IMR-90 (cell line): ENCODE measurements at regions not wholly inside any gene's neighbourhood (a gene's known extent, or its start where the extent isn't known, plus 50 kb on each side); places are given as distances from the start of the nearest gene placed in this dataset.

Source experiments
- ATAC-seq: fragments of 200-7000 bp; cut with Tn5 transposase; 2 replicates; pipeline ENCODE4 v1.9.1; 2020; ENCODE audit warnings: low read depth, mild to moderate bottlenecking, moderate library complexity
- BruUV-seq: library from RNA; stranded (reverse); fragments of 400-500 nt; replicated peaks from 2 replicates; lab custom pipeline; 2021; lab: Mats Ljungman, UMichigan
- CTCF ChIA-PET: fragments of 300-600 bp; formaldehyde crosslinking; extraction: SDS; loops from one replicate; lab custom pipeline; 2021; ENCODE audit warnings: antibody characterized with exemption; lab: Yijun Ruan, JAX
- POLR2A ChIA-PET: fragments of 300-600 bp; sonication (Branson Sonifier 250); formaldehyde crosslinking; loops from one replicate; lab custom pipeline; 2022; ENCODE audit warnings: antibody characterized with exemption; ENCODE audit not compliant: unreplicated experiment; lab: Charles Lee
- DNase-seq: peaks from one replicate; pipeline ENCODE4 v3.0.0; 2013
- H2AFZ ChIP-seq: replicated peaks from 2 replicates; pipeline ENCODE3; 2013; ENCODE audit warnings: low read length, mild to moderate bottlenecking; ENCODE audit not compliant: poor library complexity
- H2AK5ac ChIP-seq: 2 replicates; pipeline ENCODE4 v1.6.1; 2013; ENCODE audit warnings: low read depth, low read length, inconsistent platforms
- H2AK9ac ChIP-seq: replicated peaks from 2 replicates; pipeline ENCODE3; 2013; ENCODE audit warnings: mild to moderate bottlenecking, low read depth, low read length, moderate library complexity; ENCODE audit not compliant: poor library complexity
- H2BK120ac ChIP-seq: 2 replicates; pipeline ENCODE4 v1.6.1; 2013; ENCODE audit warnings: low read depth, low read length, inconsistent platforms
- H2BK15ac ChIP-seq: 3 replicates; pipeline ENCODE4 v1.6.1; 2013; ENCODE audit warnings: low read depth, low read length, inconsistent platforms
- H2BK20ac ChIP-seq: 2 replicates; pipeline ENCODE4 v1.6.1; 2013; ENCODE audit warnings: low read depth, mild to moderate bottlenecking, inconsistent platforms, low read length, moderate library complexity
- H2BK5ac ChIP-seq: 2 replicates; pipeline ENCODE4 v1.6.1; 2013; ENCODE audit warnings: mild to moderate bottlenecking, low read depth, low read length, inconsistent platforms; ENCODE audit not compliant: poor library complexity, severe bottlenecking
- H3K14ac ChIP-seq: replicated peaks from 2 replicates; pipeline ENCODE4 v1.6.1; 2013; ENCODE audit warnings: low read depth, low read length, inconsistent platforms
- H3K18ac ChIP-seq: 2 replicates; pipeline ENCODE4 v1.6.1; 2013; ENCODE audit warnings: low read depth, low read length, control low read depth
- H3K23ac ChIP-seq: 2 replicates; pipeline ENCODE4 v1.6.1; 2013; ENCODE audit warnings: low read depth, low read length, inconsistent platforms
- H3K27ac ChIP-seq: 2 replicates; pipeline ENCODE4 v1.5.1; 2013; ENCODE audit warnings: mild to moderate bottlenecking, control low read depth, low read length; ENCODE audit not compliant: insufficient read depth
- H3K27me3 ChIP-seq: 2 replicates; pipeline ENCODE4 v1.6.1; 2013; ENCODE audit warnings: low read length; ENCODE audit not compliant: control insufficient read depth, insufficient read depth
- H3K36me3 ChIP-seq: 2 replicates; pipeline ENCODE4 v1.6.1; 2013; ENCODE audit warnings: low read length, mixed read lengths; ENCODE audit not compliant: control insufficient read depth, insufficient read depth
- H3K4ac ChIP-seq: 2 replicates; pipeline ENCODE4 v1.6.1; 2013; ENCODE audit warnings: low read depth, low read length, inconsistent platforms
- H3K4me1 ChIP-seq: 2 replicates; pipeline ENCODE4 v1.6.1; 2013; ENCODE audit warnings: low read length, mixed read lengths; ENCODE audit not compliant: control insufficient read depth, insufficient read depth
- H3K4me2 ChIP-seq: 2 replicates; pipeline ENCODE4 v1.6.1; 2013; ENCODE audit warnings: low read depth, mild to moderate bottlenecking, control low read depth, low read length, moderate library complexity
- H3K4me3 ChIP-seq: 2 replicates; pipeline ENCODE4 v1.5.1; 2013; ENCODE audit warnings: low read depth, mild to moderate bottlenecking, control low read depth, low read length, moderate library complexity; ENCODE audit not compliant: insufficient read depth
- H3K56ac ChIP-seq: 2 replicates; pipeline ENCODE4 v1.6.1; 2013; ENCODE audit warnings: low read length, inconsistent platforms; ENCODE audit not compliant: insufficient read depth; ENCODE audit errors: extremely low read depth
- H3K79me1 ChIP-seq, 2 experiments: 2 replicates each; pipeline ENCODE4 v1.6.1; 2013; ENCODE audit warnings: low read length in 2 of 2, inconsistent platforms in 1 of 2, low read depth in 1 of 2
- H3K9ac ChIP-seq: 2 replicates; pipeline ENCODE4 v1.6.1; 2013; ENCODE audit warnings: low read depth, low read length, control low read depth
- H3K9me1 ChIP-seq: 2 replicates; pipeline ENCODE4 v1.6.1; 2013; ENCODE audit warnings: low read length, inconsistent platforms; ENCODE audit not compliant: insufficient read depth
- H3K9me3 ChIP-seq: 2 replicates; pipeline ENCODE4 v1.6.1; 2013; ENCODE audit warnings: low read length; ENCODE audit not compliant: control insufficient read depth, insufficient read depth
- H4K20me1 ChIP-seq: 2 replicates; pipeline ENCODE4 v1.6.1; 2013; ENCODE audit warnings: low read length, inconsistent platforms; ENCODE audit not compliant: insufficient read depth
- H4K5ac ChIP-seq: 2 replicates; pipeline ENCODE4 v1.6.1; 2013; ENCODE audit warnings: mild to moderate bottlenecking, low read depth, low read length, control low read depth
- H4K8ac ChIP-seq, 2 experiments: 2 replicates each; pipeline ENCODE4 v1.6.1; 2013; ENCODE audit warnings: low read depth in 2 of 2, low read length in 2 of 2, control low read depth in 1 of 2, inconsistent platforms in 1 of 2
- H4K91ac ChIP-seq: 2 replicates; pipeline ENCODE4 v1.6.1; 2013; ENCODE audit warnings: low read depth, low read length, inconsistent platforms; ENCODE audit not compliant: insufficient read depth
- CEBPB ChIP-seq: IDR thresholded peaks from 2 replicates; pipeline ENCODE4 v1.6.1; 2012; ENCODE audit warnings: low read depth, low read length, improper control_type of control experiment
- WGBS, 2 experiments: methylation state at CpG; one replicate each; pipeline versions ENCODE4 v1.1.5 to v1.1.7; 2013; ENCODE audit warnings: missing lambda C conversion rate in 2 of 2; ENCODE audit not compliant: insufficient read length in 1 of 2; ENCODE audit errors: extremely low coverage in 2 of 2; 5-methylcytosine and 5-hydroxymethylcytosine counted together
- dilution Hi-C: fragments of 300-500 bp; cut with HindIII; formaldehyde crosslinking; loops from one replicate; pipeline ENCODE4 v1.14.3; 2018; ENCODE audit warnings: low sequenced_read_pairs; ENCODE audit not compliant: unreplicated experiment
- in situ Hi-C: fragments of 300-500 bp; cut with MboI; formaldehyde crosslinking; loops from 3 replicates; pipeline ENCODE4 v1.14.3; 2019; ENCODE audit warnings: low sequenced_read_pairs, inconsistent platforms, mixed read lengths
- intact Hi-C: fragments of 100-400 bp; cut with micrococcal nuclease; formaldehyde crosslinking; loops from 2 replicates; pipeline ENCODE4 v1.10.0; 2022

- Histone ChIP-seq H3K23ac (no peak overlapping the region), H3K79me1 (no peaks in the 10 kb centered on the region), H3K56ac (no peak overlapping the region), H3K36me3 (no peaks in the 10 kb centered on the region), H2AFZ (no peak overlapping the region), H3K18ac (no peak overlapping the region), H2BK120ac (no peak overlapping the region), H3K9me1 (no peaks in the 10 kb centered on the region), H4K8ac (no peak overlapping the region), H2BK15ac (no peak overlapping the region), H2BK5ac (no peak overlapping the region), H3K4me3 (no peak overlapping the region), H2AK9ac (no peak overlapping the region), H4K91ac (no peak overlapping the region), H4K5ac (no peak overlapping the region), H3K27me3 (no peaks in the 10 kb centered on the region), H2BK20ac (no peak overlapping the region), H3K14ac (no peak overlapping the region), H3K9ac (no peak overlapping the region), H3K9me3 (peaks cover 1% of the 10 kb centered on the region; the same call in 1 of the 2 replicates), H3K4me2 (no peak overlapping the region), H2AK5ac (no peak overlapping the region), H3K4ac (no peak overlapping the region), H3K4me1 (no peaks in the 10 kb centered on the region), H3K27ac (no peak overlapping the region), H4K20me1 (no peaks in the 10 kb centered on the region)
- no peak for TF ChIP-seq CEBPB
- BruUV-seq: no TSS peak
- DNase-seq: no peak
- no CpG with 5 or more reads among the region's 3 CpGs for WGBS, 2 experiments
- no peak for ATAC-seq
- ChIA-PET CTCF (no interaction called here), POLR2A (no interaction called here)
- in situ Hi-C loops (no loop called here), intact Hi-C loops (no loop called here), dilution Hi-C loops (no loop called here)
Measured at GRCh38 chr18:72147830-72148229, 396.3 kb downstream of the CBLN2 start.
